SK-N-SH treated with all-trans-retinoic acid at 6 μM for 48 hours (cell line): ENCODE measurements at regions not wholly inside any gene's neighbourhood (a gene's known extent, or its start where the extent isn't known, plus 50 kb on each side); places are given as distances from the start of the nearest gene placed in this dataset.

ENCODE experiments used
- ATAC-seq: fragments of 200-7000 bp; cut with Tn5 transposase; 3 replicates; pipeline ENCODE4 v1.9.1; 2020; ENCODE audit warnings: mild to moderate bottlenecking, moderate library complexity
- BACH2 ChIP-seq: fragments of 250-450 bp; sonication (Bioruptor Pico); IDR thresholded peaks from 2 replicates; pipeline ENCODE4 v1.9.0; 2021; ENCODE audit warnings: mild to moderate bottlenecking, borderline replicate concordance
- CREB5 ChIP-seq: fragments of 250-450 bp; sonication (Bioruptor Pico); IDR thresholded peaks from 2 replicates; pipeline ENCODE4 v1.5.1; 2020; ENCODE audit warnings: low read depth, mild to moderate bottlenecking, moderate library complexity
- CSDC2 ChIP-seq: fragments of 250-450 bp; sonication (Bioruptor Pico); IDR thresholded peaks from 2 replicates; pipeline ENCODE4 v1.5.0; 2020; ENCODE audit warnings: mild to moderate bottlenecking, moderate library complexity
- CSRNP3 ChIP-seq: fragments of 250-450 bp; sonication (Bioruptor Pico); IDR thresholded peaks from 2 replicates; pipeline ENCODE4 v1.5.1; 2021; ENCODE audit warnings: mild to moderate bottlenecking, moderate library complexity
- ESRRG ChIP-seq: fragments of 250-450 bp; sonication (Bioruptor Pico); IDR thresholded peaks from 2 replicates; pipeline ENCODE4 v1.6.1; 2021; ENCODE audit warnings: mild to moderate bottlenecking
- ISL1 ChIP-seq: fragments of 250-450 bp; sonication (Bioruptor Pico); IDR thresholded peaks from 2 replicates; pipeline ENCODE4 v2.1.2; 2022; ENCODE audit warnings: mild to moderate bottlenecking, moderate library complexity
- OSR1 ChIP-seq: fragments of 250-450 bp; sonication (Bioruptor Pico); IDR thresholded peaks from 2 replicates; pipeline ENCODE4 v1.8.0; 2022; ENCODE audit warnings: moderate library complexity, mild to moderate bottlenecking, inconsistent platforms
- PATZ1 ChIP-seq: fragments of 250-450 bp; sonication (Bioruptor Pico); IDR thresholded peaks from 2 replicates; pipeline ENCODE4 v1.8.0; 2020; ENCODE audit warnings: mild to moderate bottlenecking, moderate library complexity, borderline replicate concordance
- PPARA ChIP-seq: fragments of 250-450 bp; sonication (Bioruptor Pico); IDR thresholded peaks from 2 replicates; pipeline ENCODE4 v1.5.0; 2020; ENCODE audit warnings: mild to moderate bottlenecking, borderline replicate concordance
- RARB ChIP-seq: fragments of 250-450 bp; sonication (Bioruptor Pico); IDR thresholded peaks from 2 replicates; pipeline ENCODE4 v1.8.0; 2021; ENCODE audit warnings: mild to moderate bottlenecking, moderate library complexity
- SNAI2 ChIP-seq: fragments of 250-450 bp; sonication (Bioruptor Pico); IDR thresholded peaks from 2 replicates; pipeline ENCODE4 v1.5.0; 2020; ENCODE audit warnings: mild to moderate bottlenecking, moderate library complexity
- TCF4 ChIP-seq: fragments of 250-450 bp; sonication (Bioruptor Pico); IDR thresholded peaks from 2 replicates; pipeline ENCODE4 v1.8.0; 2021; ENCODE audit warnings: mild to moderate bottlenecking, moderate library complexity, borderline replicate concordance
- TOX ChIP-seq: fragments of 250-450 bp; sonication (Bioruptor Pico); IDR thresholded peaks from 2 replicates; pipeline ENCODE4 v1.8.0; 2021; ENCODE audit warnings: mild to moderate bottlenecking, moderate library complexity, borderline replicate concordance
- TSHZ2 ChIP-seq: fragments of 250-450 bp; sonication (Bioruptor Pico); IDR thresholded peaks from 2 replicates; pipeline ENCODE4 v1.5.0; 2020; ENCODE audit warnings: mild to moderate bottlenecking, moderate library complexity
- ZC3H10 ChIP-seq: fragments of 250-450 bp; sonication (Bioruptor Pico); IDR thresholded peaks from 2 replicates; pipeline ENCODE4 v1.5.1; 2021; ENCODE audit warnings: mild to moderate bottlenecking, moderate library complexity
- ZFP3 ChIP-seq: fragments of 250-450 bp; sonication (Bioruptor Pico); IDR thresholded peaks from 2 replicates; pipeline ENCODE4 v1.5.0; 2020; ENCODE audit warnings: mild to moderate bottlenecking, moderate library complexity
- ZFP30 ChIP-seq: fragments of 450-650 bp; formaldehyde crosslinking; IDR thresholded peaks from 2 replicates; pipeline ENCODE4 v1.5.0; 2022; ENCODE audit warnings: mild to moderate bottlenecking, moderate library complexity
- ZNF565 ChIP-seq: fragments of 450-650 bp; formaldehyde crosslinking; conservative IDR thresholded peaks from 2 replicates; pipeline ENCODE4 v1.5.0; 2020; ENCODE audit warnings: low read depth, mild to moderate bottlenecking, moderate library complexity
- ZNF70 ChIP-seq: fragments of 450-650 bp; formaldehyde crosslinking; IDR thresholded peaks from 2 replicates; pipeline ENCODE4 v1.5.0; 2020; ENCODE audit warnings: mild to moderate bottlenecking, moderate library complexity
- ZNF8 ChIP-seq: fragments of 450-650 bp; formaldehyde crosslinking; IDR thresholded peaks from 2 replicates; pipeline ENCODE4 v1.5.0; 2020; ENCODE audit warnings: mild to moderate bottlenecking, moderate library complexity

GRCh38 chr6:122129313-122130025 lies 270.0 kb upstream of the HSF2 start:
- TF ChIP-seq SNAI2 (CRISPR knock-in tag), result no peak
- TF ChIP-seq ZNF565 (CRISPR knock-in tag), result no peak
- no peak for TF ChIP-seq ZNF8
- TF ChIP-seq ZFP30, result no peak
- no peak for TF ChIP-seq CREB5
- TF ChIP-seq ZC3H10 (CRISPR knock-in tag), result no peak
- no peak for TF ChIP-seq ZNF70 (CRISPR knock-in tag)
- TF ChIP-seq TOX, result no peak
- TF ChIP-seq BACH2 (CRISPR knock-in tag), result no peak
- TF ChIP-seq, all 23 proteins: peak for 0
- ATAC-seq, result no peak

GRCh38 chr6:122130026-122130348 lies 269.5 kb upstream of the HSF2 start:
- TF ChIP-seq CSRNP3 (CRISPR knock-in tag), result no peak
- no peak for TF ChIP-seq ESRRG (CRISPR knock-in tag)
- TF ChIP-seq TSHZ2, result no peak
- TF ChIP-seq ZFP3 (CRISPR knock-in tag), result no peak
- no peak for ATAC-seq

- no peak for ATAC-seq
- TF ChIP-seq OSR1 (CRISPR knock-in tag) (no peak), TCF4 (no peak), ESRRG (CRISPR knock-in tag) (no peak), CSDC2 (CRISPR knock-in tag) (no peak), CSRNP3 (CRISPR knock-in tag) (no peak), ZFP30 (no peak), ZNF8 (no peak), PPARA (CRISPR knock-in tag) (no peak), ZC3H10 (CRISPR knock-in tag) (no peak), RARB (no peak), TOX (no peak), BACH2 (CRISPR knock-in tag) (no peak), ISL1 (CRISPR knock-in tag) (no peak), SNAI2 (CRISPR knock-in tag) (no peak), CREB5 (no peak), ZNF565 (CRISPR knock-in tag) (no peak), PATZ1 (no peak), ZNF70 (CRISPR knock-in tag) (no peak)
Observed at GRCh38 chr6:122130518-122130917, 268.9 kb upstream of the HSF2 start.
